Esophagus mucosa (tissue), 1 donor: ENCODE measurements at regions not wholly inside any gene's neighbourhood (a gene's known extent, or its start where the extent isn't known, plus 50 kb on each side); places are given as distances from the start of the nearest gene placed in this dataset.

ENCODE experiments used
- ATAC-seq: fragments of 200-7000 bp; cut with Tn5 transposase; one replicate; pipeline ENCODE4 v1.9.1; 2020
- donor health status: DM: yes; HTN: yes; CAD: no.

GRCh38 chr2:192286093-192286701, 91.5 kb upstream of the TMEFF2 start:
- ATAC-seq = no peak

- no peak for ATAC-seq
Observed at GRCh38 chr2:192283450-192283849, 88.7 kb upstream of the TMEFF2 start.

- ATAC-seq = no peak
Observed at GRCh38 chr2:192278701-192279100, 84.0 kb upstream of the TMEFF2 start.

GRCh38 chr2:192277494-192278109, 82.9 kb upstream of the TMEFF2 start:
- ATAC-seq = no peak

DNA sequence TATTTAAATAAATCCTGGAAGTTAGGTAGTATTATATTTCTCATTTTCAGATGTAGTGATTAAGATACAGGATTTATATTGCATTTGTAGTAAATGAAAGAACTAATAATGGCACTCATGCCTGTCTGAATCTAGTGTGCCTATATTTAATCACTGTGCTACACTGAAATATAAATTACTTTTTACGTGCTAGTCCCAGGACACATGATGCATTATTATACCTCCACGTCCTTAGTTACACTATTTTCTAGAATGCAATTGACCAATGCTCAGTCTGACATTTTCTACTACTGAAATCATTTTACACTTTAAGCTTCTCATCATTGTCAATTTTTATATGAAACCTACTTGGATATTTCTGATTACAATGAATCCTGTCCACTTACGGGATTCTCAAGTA, 80.9 kb upstream of the TMEFF2 start:
- ATAC-seq = no peak

GRCh38 chr2:192267484-192267883, 72.8 kb upstream of the TMEFF2 start:
- ATAC-seq = peak; percentile 79

GRCh38 chr2:192265751-192266150, 71.0 kb upstream of the TMEFF2 start:
- ATAC-seq = no peak

DNA sequence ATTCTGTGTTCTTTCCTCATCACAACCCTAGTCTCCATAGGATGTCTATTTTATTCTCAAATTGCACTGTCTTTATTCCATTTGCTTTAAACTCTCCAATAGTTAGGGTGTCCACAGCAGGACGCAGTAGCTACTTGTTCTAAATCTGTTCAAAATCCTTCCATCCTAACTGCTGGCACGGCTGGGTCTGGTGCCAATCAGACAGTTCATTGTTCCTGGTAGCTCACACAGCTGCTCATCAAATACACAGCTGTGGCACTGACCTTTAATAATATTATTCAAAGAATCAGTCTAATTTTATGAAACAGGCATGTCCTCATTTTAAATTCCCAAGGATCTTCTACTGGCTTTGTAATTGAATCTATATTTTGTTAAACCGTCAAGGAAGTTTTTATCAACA, 59.7 kb upstream of the TMEFF2 start:
- no peak for ATAC-seq

GRCh38 chr2:192253692-192254091, 59.0 kb upstream of the TMEFF2 start:
- ATAC-seq = no peak

GRCh38 chr2:192250961-192251360, 56.2 kb upstream of the TMEFF2 start:
- no peak for ATAC-seq

- ATAC-seq = no peak
Observed at GRCh38 chr2:192247456-192247855, 52.7 kb upstream of the TMEFF2 start.

DNA sequence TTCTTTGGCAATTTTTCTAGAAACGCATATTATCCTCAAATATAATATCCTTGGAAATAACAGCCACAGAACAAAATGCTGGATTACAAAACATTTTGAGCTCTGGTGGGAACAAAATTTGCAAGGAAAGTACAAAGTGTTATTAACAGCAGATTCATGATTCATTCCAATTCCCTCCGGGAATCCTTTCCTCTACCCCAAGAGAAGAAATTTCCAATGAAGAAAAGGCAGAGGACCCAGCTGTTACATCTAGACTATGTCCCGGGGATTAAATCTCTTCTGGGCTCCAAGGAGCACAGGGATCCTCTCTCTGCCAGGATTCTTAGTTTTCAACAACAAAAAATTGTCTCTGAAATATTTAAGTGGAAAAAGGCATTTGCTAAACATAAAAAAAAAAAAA, 51.6 kb upstream of the TMEFF2 start:
- ATAC-seq = no peak

DNA sequence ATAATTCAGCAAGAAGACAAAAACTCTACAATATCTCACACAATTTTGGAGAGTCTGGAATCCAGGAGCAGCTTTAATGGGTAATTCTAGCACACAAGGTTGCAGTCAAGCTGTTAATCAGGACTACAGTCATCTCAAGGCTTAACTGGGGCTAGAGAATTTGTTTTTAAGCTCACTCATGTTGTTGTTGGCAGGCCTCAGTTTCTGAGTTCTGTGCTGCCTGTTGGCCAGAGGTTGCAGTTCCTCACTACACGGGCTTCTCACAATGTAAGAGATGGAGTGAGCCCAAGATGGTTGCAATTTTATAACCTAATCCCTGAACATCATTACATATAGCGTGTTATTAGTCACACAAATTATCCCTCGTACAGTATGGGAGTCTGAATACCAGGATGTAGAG, 50.6 kb upstream of the TMEFF2 start:
- no peak for ATAC-seq
